HG03571 (cell line): ENCODE measurements at regions not wholly inside any gene's neighbourhood (a gene's known extent, or its start where the extent isn't known, plus 50 kb on each side); places are given as distances from the start of the nearest gene placed in this dataset.
"Not testable (repeated sequence)": the region's sequence is repeated elsewhere in the genome, so short reads cannot be mapped to it uniquely, and the experiment has no call there.

Experiments
- ATAC-seq: cut with Tn5 transposase; IDR thresholded peaks from one replicate; pipeline ENCODE4 v1.9.1; 2021; ENCODE audit not compliant: unreplicated experiment

DNA sequence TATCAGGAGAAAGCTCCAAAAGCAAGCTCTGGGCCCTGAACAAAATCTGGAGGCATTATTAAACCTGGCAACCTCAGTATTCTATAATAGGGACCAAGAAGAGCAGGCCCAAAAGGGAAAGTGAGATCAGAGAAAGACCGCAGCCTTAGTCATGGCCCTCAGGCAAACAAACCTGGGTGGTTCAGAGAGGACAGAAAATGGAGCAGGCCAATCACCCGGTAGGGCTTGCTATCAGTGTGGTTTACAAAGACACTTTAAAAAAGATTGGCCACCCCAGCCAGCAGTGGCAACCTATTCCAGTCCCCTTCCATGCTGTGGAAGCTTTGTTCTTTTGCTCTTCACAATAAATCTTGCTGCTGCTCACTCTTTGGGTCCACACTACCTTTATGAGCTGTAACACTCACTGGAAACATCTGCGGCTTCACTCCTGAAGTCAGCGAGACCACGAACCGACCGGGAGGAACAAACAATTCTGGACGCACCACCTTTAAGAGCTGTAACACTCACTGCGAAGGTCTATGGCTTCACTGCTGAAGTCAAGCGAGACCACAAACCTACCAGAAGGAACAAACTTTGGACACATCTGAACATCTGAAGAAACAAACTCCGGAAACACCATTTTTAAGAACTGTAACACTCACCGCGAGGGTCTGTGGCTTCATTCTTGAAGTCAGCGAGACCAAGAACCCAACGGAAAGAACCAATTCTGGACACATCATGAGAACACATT is 1821.2 kb upstream of the PCDH20 start:
- ATAC-seq, result not testable (repeated sequence)

DNA sequence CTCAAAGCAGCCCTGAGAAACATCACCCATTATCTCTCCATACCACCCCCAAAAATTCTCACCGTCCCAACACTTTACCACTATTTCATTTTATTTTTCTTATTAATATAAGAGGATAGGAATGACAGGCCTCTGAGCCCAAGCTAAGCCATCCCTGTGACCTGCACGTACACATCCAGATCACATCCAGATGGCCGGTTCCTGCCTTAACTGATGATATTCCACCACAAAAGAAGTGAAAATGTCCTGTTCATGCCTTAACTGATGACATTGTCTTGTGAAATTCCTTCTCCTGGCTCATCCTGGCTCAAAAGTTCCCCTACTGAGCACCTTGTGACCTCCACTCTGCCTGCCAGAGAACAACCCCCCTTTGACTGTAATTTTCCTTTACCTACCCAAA is 1802.9 kb upstream of the PCDH20 start:
- ATAC-seq, result not testable (repeated sequence)

DNA sequence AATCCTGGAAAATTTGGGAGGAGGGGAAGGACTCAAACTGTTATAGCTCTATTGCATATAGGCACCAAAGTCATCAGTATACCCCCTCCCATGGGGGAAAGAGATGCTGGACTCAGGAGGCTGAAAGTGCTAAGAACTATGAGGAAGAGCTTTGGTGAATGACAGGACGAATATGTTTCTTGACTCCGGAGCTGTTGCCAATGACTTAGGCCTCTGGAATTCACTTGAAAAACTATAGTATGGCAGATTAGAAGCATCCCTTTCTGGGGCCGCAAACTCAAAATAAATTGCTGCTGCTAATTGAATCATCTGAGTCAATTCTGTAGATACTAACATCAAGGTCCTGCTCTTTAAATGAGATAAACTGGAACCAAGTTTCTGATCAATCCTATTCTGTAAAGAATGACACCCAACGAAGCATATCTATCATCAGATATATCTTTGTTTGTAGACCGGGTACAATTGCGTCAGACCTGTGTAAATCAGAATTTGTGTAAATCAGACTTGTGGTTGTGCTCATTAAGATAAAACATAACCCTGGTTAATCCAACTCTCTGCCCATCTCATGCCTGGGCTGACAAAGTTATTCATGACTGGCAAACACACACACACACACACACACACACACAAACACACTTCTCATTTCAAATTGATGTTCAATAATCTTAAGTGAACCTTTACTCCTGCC is 1793.8 kb upstream of the PCDH20 start:
- ATAC-seq, result no peak

DNA sequence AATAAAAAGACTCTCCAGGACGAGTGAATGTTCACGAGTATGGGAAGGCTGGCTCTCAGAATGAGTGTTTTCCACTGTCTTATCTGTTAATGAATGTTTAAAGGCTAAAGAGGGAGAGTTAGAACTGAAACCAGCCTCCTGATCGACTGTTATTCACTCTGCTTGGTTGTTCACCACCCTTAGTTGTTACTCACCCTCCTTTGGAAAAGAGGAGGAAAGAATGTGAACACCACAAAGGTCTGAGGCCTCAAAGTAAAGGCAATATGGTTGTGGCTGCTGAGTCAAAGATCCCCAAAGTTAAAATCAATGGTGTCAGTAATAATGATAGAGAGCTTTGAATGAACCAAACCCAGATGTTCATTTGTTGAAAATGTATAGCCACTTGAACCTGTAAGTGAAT is 1793.2 kb upstream of the PCDH20 start:
- ATAC-seq, result no peak

DNA sequence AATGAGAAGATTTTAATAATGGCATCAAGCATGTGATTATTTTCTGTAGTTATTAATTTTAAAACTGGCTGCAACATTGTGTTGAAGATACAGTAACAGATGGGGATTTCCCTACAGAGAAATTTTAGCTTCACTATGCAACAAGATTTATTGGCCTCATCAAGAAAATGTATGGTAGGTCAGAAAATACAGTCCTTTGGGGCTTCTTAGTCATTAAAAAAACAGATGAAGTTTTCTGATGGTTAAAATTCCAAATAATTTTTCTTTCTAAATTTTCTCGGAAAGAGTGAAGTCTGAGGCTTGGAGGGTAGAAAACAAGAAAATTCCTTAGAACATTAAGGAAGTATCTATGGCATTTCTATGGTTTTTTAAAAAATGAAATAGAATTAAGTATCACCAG is 1790.8 kb upstream of the PCDH20 start:
- ATAC-seq, result no peak

- ATAC-seq, result no peak
Measured at GRCh38 chr13:63201493-63201892, 1785.8 kb upstream of the PCDH20 start.

DNA sequence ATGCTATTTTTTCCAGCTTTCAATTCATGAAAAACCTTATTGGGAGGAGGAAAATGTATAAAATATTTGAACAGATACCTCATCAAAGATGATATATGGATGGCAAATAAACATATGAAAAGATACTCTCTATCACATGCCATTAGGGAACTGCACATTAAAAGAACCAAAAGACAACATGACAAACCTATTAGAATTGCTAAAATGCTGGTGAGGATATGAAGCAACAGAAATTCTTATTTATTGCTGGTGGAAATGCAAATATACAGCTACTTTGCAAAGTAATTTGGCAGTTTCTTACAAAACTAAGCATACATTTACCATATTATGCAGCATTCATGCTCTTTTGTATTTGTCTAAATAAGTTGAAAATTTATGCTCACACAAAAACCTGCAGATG is 1783.9 kb upstream of the PCDH20 start:
- ATAC-seq, result no peak

GRCh38 chr13:63198071-63198470 is 1782.4 kb upstream of the PCDH20 start:
- ATAC-seq, result no peak

DNA sequence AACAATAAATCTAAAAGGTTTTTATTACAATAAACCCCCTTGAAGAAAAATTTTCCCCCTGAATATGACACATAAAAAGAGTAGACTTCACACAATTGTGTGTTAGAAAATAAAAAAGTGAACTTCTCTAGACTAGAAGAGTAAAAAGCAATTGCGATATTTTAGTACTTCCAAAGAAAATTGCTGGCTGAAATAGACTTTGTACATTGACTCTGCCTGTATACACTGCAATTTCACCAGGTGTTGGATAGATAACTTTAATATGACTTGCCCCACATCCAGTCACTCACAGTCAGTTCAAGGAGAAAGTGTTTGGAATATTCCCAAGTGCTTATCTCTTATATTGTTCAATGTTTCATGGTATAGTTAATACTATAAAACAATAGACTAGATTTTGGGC is 1780.1 kb upstream of the PCDH20 start:
- no peak for ATAC-seq

GRCh38 chr13:63190742-63191141 is 1775.1 kb upstream of the PCDH20 start:
- ATAC-seq, result no peak

DNA sequence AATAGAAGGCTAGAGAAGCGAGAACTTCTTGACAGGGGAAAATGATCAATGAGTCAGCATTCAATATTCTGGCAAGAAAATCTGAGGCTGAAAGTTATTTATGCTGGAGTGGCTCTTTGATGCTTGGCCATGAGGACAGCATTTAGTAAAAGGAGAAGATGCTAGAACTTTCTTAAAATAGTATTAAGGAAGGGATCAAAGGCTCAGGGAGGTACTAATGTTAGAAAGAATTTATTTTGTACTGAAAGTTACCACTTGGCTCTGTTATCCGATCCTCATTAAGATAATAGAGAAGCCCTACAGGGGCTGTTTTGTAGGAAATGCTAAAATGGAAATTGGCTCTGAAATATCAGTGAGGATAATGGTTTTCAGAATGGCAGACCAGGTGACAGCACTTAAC is 1774.6 kb upstream of the PCDH20 start:
- ATAC-seq, result no peak

DNA sequence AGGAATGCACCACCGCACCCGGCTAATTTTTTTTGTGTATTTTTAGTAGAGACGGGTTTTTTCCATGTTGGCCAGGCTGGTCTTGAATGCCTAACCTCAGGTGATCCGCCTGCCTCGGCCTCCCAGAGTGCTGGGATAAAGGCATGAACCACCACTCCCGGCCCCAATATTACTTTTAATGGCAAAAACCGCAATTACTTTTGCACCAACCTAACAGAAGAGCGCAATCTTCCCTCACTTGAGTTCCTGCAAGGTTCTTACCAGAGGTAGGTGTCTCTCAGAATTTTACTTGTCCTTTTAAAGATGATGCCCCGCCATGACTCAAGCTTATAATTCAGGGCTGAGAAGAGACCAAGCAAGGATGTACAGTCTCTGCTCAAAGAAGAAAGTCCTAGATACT is 1774.1 kb upstream of the PCDH20 start:
- no peak for ATAC-seq

DNA sequence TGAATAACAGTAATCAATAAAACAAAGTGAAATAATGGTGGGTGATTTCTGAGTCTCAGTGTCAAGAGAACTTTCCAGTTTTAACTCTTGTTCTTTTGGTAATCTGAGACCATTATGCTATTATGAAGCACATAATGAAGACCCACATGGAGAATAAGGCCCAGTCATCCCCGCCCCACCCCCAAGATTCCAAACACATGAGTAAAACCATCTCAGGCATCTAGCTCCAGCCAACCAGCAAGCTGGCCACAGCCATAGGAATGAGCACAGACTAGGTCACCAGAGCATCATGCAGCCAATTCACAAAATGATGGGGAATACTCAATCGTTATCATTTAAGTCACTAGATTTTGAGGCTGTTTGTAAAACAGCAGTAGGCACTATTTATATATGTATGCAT is 1769.0 kb upstream of the PCDH20 start:
- no peak for ATAC-seq

GRCh38 chr13:63175536-63175935 is 1759.9 kb upstream of the PCDH20 start:
- ATAC-seq, result no peak

- no peak for ATAC-seq
Measured at GRCh38 chr13:63167699-63168337, 1752.2 kb upstream of the PCDH20 start.

DNA sequence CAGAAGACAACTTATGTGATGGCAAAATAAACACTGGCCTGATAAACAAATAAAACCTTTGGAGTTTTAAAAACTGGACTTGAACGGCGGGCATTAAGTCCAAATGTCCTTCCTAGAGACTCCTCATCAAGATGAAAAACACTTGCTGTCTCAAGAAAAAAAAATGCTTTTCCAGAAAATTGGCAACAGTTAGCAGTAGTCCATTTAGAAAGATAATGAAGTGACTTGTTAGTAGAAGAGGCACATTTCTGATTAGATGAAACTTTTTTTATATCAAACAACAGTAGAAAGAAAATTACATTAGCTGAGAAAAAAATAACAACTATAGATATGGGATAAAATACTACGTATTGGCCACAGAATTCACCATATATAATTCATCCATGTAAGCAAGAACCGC is 1750.7 kb upstream of the PCDH20 start:
- ATAC-seq, result no peak

- no peak for ATAC-seq
Measured at GRCh38 chr13:63163903-63164302, 1748.3 kb upstream of the PCDH20 start.

- no peak for ATAC-seq
Measured at GRCh38 chr13:63161219-63161618, 1745.6 kb upstream of the PCDH20 start.

DNA sequence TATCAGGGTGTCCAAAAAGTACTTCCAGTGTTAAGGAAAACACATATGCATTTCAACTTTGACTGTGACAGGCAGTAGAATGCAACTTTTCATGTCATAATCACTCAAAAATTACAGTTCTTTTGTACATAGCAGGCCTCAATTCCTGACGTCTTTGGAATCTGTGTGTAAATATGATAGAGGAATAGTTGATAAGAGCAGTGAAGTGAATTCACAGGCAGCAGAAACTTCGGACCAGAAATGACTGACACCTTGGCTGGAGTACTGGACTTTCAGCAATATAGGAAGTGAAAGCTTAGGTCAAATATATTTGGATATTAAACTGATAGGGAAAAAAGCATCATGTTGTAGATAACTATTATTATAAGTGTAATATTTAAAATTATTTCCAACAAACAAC is 1741.2 kb upstream of the PCDH20 start:
- ATAC-seq, result no peak

GRCh38 chr13:63149375-63149774 is 1733.7 kb upstream of the PCDH20 start:
- ATAC-seq, result no peak

DNA sequence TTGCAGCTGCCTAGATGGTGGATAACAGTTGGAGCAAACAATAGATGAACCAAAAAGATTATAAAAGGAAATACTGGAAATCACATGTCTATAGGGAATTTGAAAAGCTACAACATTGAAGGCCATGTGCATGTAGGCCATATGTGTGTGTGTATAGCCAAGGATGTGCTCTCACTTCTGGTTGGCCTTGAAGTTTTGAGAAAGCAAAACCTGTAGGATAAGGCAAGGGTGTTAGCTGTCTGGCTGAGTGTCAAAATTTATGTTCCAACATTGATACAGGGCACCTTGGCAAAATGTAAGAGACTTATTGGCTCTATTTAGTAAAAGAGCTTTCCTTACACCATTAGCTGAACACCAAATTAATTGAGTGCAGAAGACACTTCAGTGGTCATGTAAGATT is 1723.6 kb upstream of the PCDH20 start:
- ATAC-seq, result no peak

GRCh38 chr13:63129995-63130394 is 1714.3 kb upstream of the PCDH20 start:
- no peak for ATAC-seq
